Caki2 (cell line): ENCODE measurements at regions not wholly inside any gene's neighbourhood (a gene's known extent, or its start where the extent isn't known, plus 50 kb on each side); places are given as distances from the start of the nearest gene placed in this dataset.
"Not testable (repeated sequence)": the region's sequence is repeated elsewhere in the genome, so short reads cannot be mapped to it uniquely, and the experiment has no call there.

ENCODE experiments used
- DNase-seq: peaks from one replicate; pipeline ENCODE4 v3.0.0-alpha.2; 2015; ENCODE audit warnings: low read depth
- in situ Hi-C: cut with HindIII; loops from 2 replicates; pipeline ENCODE4 v1.10.0; 2016; ENCODE audit warnings: low sequenced_read_pairs, low pct_unique_long_range_greater_than_20kb, mixed read lengths

DNA sequence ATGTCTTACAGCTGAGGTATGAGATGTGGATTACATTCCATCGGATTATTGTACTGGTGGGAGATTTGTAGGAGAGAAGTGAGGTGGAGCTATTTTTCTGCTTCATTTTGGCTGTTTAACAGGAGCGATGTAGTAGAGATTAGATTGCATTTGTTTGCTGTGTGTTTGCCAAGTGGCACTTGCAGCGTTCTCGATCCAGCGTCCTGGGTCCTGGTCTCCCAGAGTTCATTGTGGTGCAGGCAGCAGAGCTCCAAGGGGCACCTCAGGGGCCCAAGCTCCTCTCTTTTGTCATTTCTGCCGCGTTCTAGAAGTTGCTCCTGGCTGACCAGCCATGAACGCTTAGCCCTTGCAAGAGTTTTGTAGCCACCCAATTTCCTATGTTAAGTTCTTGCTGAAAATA is 210.1 kb upstream of the APCDD1 start:
- in situ Hi-C loops = no loop called here
- DNase-seq = no peak

DNA sequence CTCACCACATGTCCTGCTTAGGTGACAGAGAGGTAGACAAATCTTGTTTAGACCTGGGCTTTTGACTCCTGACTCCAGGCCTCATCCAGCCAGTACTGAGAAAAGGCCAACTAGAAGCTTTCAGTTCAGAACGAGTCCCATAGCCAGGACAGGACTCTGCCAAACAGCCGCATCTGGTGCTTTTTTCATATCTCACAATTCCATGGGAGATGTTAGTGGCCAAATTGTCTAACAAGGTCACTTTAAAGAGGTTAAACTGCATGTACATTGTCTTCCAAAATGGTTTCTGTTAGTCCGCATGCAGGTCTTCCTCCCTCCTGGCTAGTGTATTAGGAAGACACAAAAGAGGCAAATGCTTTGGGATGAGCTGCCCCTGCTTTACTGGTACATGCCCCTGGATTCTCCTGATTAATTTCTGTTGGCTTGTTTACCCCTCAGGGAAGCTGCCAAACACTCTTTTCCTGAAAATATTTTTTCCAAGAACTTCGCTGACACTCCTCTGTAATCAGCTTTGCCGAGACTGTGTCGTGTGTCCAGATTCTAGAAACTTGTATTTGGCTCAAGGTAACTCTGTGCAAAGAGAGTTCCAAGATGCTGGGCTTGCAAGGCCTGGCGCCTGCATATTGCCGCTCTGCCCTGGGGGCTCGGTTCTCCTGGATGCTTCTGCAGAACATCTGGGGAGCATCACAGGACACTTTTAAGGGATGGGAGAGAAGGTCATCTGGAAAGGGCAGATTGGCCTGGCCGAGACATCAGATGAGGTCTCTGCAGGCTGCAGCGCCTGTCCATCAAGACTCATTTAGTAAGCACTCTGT is 209.2 kb upstream of the APCDD1 start:
- no peak for DNase-seq
- in situ Hi-C loops = no loop called here

DNA sequence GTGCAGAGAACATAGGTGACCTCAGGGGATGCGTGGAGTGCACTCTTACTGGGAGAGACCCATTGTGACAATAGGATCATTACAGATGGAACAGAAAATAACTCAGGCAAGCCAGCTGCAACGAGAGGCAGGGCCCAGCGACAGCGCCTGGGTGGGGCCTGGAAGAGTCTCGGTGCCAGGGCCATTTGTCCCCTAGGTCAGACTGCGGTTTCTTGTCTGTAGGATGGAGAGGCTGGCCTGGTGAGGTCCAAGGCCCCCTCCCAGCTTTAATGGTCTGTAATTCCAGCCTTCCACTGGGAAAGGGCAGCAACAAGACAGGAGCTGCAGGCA is 208.6 kb upstream of the APCDD1 start:
- in situ Hi-C loops = no loop called here
- DNase-seq = no peak

DNA sequence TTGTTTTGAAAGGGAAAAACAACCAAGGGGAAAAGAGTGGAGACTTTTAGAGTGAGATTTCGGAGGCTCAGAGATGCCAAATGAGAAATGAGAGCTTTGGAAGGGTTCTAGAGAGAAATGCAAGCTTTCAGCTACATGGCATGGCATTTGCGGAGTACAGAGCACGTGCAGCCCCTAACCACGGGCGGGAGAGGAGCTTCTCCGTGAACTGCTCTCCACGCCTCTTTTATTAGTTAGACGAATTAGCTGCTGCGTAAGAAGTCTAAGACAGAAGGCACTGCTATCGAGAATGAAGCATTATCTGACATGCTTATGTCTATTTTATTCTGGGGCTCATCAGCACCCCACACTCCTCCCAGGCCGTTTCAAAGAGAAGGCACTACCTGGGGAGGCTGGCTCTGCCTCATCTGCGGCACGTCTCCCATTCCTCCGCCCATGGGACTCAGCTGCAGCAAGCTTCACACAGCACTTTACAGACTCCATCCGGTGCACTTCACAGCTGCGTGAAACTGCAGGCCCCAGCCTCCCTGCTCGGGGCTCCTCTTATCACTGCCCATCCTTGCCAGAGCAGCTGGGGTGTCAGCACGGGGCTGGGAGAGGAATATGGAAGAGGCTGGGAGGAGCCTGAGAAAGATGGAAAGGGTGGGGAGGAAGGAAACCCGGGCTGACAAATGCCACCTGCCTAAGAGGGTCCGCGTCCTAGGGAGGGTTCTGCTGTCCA is 207.3 kb upstream of the APCDD1 start:
- in situ Hi-C loops = no loop called here
- DNase-seq = no peak

DNA sequence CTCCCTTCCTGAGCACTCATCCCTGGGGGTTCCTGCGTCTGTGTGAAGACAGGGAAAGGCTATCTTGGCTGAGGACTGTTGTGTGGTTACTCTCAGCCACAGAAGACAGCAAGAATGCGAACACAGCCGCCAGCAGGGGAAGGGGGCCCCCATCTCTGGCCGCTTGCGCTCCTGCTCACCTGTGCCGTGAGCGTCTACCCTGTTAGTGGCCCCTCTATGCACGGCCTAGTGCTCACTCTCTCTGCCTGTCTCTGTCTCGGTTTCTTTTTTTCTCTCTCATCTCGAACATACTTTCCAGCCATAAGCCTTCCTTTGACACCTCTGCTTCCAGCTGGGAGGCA is 206.7 kb upstream of the APCDD1 start:
- in situ Hi-C loops = no loop called here
- DNase-seq = no peak

DNA sequence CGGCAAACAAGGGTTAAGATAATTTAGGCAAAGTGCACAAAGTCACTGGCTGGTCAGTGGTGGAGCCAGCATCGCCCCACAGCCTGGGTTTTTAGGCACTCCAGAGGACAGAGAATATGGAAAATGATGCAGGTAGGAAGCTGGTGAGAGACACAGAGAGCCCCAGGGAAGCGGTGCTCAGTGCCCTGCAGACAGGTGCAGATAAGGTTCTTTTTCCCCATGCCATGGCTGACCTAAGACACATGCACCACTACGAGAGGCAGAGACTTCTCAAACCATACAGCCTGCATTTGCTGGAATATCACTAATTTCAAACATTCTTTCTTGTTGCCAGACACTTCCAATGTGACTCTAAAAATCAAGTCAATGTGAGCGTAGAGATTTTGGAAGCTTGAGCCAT is 205.7 kb upstream of the APCDD1 start:
- in situ Hi-C loops = no loop called here
- no peak for DNase-seq

DNA sequence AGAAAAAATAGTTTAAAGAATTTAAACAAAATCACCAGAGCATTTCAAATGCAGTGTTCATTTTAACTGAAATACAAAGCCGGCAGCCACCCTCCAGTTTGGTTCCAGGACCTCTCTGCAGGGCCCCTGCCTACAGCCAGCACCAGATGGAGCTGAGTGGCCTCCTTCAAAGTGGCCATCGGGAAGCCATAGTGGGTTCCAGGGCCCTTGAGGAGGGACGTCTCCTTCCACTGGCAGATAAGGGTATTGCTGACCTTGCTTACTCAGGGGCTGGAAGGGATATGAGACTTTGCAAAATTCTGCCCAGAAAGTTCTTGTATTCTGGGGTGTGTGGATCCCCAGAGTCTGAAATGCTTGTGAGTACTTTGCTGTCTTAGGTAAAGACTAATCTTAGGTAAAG is 205.2 kb upstream of the APCDD1 start:
- in situ Hi-C loops = no loop called here
- DNase-seq = no peak

DNA sequence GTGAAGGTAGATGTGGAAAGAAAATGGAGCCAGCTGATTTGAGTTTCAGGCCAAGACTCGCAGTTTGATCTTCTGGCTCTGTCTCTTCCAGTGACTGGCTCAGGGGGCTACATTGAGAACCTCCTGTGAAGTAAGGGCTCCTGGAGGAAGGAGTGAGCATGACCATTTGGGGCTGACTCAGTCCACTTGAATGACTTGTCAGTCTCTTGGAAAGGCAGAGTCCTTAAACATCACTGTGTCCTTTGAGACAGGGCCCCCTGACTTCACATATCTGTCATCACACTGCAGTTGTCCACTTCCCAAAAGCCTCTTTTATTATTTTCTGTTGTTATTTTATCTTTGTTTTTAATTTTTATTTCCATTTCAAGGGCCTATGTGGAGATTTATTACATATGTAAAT is 204.6 kb upstream of the APCDD1 start:
- in situ Hi-C loops = no loop called here
- DNase-seq = no peak

DNA sequence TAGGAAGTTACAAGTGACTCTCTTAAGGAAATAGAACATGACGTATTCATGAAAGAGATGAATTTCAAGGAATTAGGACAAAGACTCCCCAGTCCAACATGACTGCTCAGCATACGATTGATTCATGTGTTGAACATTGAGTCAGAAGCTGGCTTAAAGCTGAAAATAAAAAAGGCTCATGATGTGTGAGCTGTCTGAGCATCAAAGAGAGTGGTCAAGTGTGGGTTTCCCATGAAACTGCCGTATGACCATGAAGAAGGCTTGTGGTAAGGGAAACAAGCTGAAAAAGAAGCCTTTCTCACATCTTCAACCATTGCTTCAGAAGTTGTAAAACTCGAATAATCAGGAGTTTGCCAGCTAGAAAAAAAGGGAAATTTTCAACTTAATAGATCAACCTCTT is 201.9 kb upstream of the APCDD1 start:
- no peak for DNase-seq
- in situ Hi-C loops = no loop called here

DNA sequence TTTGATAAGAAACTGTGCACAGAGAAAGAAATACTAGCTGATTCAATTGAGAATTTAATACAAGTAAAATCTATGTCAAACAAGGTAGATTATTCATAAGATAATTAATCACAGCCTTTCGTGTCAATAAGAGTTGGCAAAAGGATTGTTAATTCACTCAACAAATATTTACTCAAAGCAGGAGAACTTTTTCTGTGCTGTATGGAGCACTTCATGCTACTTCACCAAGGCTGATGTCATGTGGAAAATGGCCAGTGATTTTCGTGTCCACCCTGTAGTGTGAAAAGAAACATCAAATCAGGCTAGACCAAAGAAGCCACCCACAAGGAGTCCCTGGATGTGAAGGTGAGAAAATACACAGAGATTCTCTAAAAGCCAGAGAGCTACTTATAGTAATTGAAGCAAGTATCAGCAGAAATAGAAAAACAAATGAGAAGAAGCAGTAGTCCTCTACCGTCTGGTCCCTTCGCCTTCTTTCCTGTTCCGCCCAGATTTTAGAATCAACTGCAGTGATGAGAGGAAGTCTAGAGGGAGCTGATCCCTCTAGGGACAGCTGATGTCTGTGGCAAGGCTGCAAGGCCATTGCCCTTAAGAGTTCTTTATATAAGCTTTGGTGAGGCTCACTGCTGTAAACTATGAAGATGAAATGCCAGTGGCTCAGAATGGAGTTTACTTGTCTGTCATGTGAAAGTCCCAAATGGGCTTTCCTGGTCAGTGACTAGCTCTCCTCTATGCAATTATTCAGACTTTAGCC is 201.3 kb upstream of the APCDD1 start:
- no peak for DNase-seq
- in situ Hi-C loops = no loop called here

DNA sequence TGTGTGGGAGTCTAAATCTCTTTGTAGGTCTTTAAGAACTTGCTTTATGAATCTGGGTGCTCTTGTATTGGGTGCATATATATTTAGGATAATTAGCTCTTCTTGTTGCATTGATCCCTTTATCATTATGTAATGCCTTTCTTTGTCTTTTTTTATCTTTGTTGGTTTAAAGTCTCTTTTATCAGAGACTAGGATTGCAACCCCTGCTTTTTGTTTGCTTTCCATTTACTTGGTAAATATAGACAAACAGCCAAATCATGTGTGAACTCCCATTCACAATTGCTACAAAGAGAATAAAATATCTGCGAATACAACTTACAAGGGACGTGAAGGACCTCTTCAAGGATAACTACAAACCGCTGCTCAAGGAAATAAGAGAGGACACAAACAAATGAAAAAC is 198.2 kb upstream of the APCDD1 start:
- DNase-seq, in situ Hi-C loops: not testable (repeated sequence)

DNA sequence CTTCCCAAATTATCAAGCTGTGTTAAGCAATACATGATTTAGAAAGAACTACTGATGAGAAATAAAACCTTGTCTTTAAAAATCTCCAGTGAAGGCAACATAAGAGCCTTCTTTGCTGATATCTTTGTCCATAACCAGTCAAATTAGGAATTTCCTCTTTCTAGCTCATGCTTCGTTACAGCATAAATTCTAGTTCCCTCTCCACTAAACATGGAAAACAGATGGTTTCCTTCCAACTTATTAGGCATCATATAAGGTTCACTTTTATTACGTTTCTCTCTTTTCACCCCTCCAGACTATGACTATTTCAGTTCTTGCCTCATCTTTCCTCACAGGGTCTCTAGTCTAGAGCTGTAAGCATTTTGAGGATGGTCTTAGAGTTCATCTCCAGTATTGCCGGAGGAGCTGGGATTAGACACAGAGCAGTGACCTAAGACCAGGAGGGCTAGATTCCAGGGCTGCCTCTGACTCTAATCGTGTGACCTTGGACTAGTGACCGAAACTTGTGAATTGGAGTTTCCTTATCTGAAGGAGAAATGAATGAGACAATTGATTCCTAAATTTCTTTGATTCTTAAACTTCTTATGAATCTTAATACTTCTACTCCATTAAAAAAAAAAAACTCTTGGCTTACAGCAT is 195.5 kb upstream of the APCDD1 start:
- DNase-seq = no peak
- in situ Hi-C loops = no loop called here

DNA sequence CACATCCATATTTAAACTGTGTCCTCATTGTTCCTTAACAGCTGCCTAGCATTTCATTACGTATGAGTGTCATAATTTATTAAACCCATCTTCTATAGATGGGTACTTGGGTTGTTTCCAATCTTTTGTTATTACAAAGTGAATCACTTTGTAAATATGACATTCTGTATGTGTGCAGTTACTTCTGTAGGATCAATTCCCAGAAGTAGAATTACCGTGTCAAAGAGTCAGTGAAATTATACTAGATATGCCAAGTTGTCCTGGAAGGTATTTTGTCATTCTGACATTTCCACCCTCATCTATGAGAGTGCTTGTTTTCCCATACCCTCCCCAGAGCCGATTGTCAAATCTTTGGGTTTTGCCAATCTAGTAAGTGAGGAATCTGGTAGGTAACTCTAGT is 194.5 kb upstream of the APCDD1 start:
- no peak for DNase-seq

DNA sequence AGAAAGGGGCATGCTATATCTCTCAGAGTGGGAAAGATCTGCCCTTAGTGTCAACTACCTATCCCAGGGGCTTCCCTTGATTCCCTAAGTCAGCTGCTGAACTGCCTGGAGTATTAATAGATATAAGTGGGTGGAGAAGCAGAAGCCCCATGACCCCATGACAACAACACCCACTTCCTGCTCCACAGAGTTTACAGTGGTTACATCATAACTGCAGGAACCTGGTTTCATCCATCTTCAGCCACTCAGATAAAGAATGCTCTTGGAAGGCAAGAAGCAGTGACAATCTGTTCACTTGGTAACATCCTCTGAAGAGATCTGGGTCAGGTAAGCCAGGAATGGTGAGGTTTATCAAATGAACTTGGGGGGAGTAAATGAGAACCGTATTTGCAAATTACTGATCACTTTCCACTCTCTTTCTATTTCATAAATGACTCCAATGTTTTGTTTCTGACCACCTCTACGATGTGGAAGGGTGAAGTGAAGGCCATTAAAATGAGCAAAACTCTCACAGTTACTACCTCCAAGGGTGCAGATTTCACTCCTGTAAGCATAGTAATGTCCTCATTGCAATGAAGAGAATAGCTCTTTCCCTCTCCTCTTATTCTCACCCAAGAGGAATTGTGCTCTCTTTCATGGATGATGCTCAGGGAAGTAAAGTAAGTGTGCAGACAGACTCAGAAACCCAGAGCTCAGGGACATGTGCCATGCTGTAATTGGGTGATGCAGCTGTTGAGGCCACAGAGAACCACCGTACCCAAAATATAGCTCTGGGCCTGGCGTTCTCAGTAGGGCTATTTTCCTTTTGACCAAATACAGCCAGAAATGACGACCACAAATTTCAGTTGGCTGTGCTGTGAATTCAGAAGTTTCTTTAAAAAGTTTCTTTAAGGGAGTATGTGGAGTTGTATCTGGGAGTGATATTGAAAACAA is 192.8 kb upstream of the APCDD1 start:
- in situ Hi-C loops = no loop called here
- DNase-seq = no peak

More for the DNA sequence above, 194.5 kb upstream of the APCDD1 start:
- in situ Hi-C loops = no loop called here

DNA sequence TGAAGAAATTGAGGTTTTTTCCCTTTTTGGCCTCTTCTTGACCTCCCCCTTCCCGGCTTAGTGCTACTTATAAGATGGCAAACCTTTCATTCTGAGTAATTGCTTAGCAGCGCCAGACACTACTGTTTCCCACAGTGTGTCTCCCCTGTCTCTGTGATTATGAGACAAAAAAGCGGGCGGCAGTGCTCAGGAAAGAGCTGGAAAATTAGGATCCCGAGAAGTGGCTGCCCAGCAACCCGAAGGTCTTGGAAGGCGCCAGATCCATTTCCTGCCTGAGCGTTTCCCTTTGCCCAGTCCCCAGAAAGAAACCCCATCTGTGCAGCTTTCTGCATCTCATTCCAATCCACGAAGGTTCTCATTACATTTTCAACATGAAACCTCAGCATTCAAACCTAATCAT is 191.9 kb upstream of the APCDD1 start:
- DNase-seq = no peak
- in situ Hi-C loops = no loop called here

DNA sequence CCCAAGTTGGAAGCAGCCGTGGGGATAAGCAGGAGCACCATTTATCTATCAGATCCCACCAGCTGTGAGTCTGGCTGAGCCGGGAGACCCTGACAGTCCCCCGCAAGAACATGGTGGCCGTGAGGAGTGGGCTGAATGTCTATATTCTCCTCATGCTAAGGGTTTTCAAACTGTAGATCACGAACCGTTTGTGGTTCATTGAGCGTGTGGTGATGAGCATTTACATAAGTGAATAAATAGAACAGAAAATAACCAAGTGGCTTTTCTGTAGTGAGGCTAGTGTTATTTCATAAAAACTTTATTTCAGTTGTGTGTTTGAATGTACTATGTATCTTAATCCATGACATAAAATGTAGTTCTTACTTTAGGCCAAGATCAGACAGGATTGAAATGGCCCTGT is 190.2 kb upstream of the APCDD1 start:
- no peak for DNase-seq
- in situ Hi-C loops = no loop called here

DNA sequence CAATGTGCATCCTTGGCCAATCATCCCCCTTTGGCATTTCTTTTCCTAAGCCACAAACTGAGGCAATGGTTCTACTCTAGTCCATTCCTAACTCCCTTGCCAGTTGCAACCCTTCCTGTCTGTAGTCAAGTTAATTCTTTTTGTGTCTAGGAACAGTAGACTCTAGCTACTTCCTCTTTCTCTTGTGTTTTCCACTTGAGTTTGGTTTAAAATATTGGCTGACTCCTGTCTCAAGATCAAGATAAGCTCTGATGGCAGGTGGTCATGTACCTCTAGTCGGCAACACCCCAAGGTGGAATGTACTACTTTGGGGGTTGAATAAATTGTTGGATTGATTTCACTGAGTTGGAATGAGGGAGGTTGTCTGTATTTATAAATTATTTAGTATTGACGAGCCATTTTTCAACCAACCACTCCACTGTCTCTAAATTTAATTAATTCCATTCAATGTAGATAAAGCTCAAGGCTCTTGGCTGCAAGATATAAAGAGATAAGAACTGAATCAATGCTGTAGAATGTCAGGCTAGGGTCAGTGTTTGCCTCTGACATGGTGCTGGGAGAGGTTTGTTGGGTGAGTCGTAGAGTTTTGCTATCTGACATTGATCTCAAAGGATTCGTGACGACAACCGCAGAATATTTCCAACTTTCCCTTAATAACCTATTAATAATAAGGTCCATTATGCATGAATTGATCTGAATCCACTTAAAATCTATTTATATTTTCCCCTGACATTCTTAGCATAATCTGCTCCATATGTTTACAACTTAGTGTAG is 188.7 kb upstream of the APCDD1 start:
- DNase-seq = no peak
- in situ Hi-C loops = no loop called here

DNA sequence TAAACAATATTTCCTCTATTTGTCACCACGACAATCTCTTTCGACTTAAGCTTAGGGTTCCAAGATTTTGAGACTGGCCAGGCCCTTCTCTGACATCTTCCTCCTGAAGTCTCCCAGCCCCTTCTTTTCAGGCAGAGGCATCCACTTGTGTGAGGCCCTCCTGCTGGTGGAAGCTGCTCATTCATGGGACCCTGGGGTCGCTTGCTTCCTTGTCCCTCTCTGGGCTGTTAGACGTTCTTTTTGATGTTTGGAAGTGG is 188.2 kb upstream of the APCDD1 start:
- in situ Hi-C loops = no loop called here
- no peak for DNase-seq
